Activated CD8-positive, alpha-beta memory T cell treated with anti-CD3 and anti-CD28 coated beads for 36 hours (primary cell): ENCODE measurements at regions not wholly inside any gene's neighbourhood (a gene's known extent, or its start where the extent isn't known, plus 50 kb on each side); places are given as distances from the start of the nearest gene placed in this dataset.

Experiments used
- CTCF ChIA-PET: fragments of 350-600 bp; sonication (Branson Sonifier 250); formaldehyde crosslinking; loops from one replicate; lab custom pipeline; 2021; ENCODE audit warnings: antibody characterized with exemption; lab: Charles Lee
- POLR2A ChIA-PET: fragments of 350-600 bp; sonication (Branson Sonifier 250); formaldehyde crosslinking; loops from one replicate; lab custom pipeline; 2021; ENCODE audit warnings: antibody characterized with exemption; lab: Charles Lee

DNA sequence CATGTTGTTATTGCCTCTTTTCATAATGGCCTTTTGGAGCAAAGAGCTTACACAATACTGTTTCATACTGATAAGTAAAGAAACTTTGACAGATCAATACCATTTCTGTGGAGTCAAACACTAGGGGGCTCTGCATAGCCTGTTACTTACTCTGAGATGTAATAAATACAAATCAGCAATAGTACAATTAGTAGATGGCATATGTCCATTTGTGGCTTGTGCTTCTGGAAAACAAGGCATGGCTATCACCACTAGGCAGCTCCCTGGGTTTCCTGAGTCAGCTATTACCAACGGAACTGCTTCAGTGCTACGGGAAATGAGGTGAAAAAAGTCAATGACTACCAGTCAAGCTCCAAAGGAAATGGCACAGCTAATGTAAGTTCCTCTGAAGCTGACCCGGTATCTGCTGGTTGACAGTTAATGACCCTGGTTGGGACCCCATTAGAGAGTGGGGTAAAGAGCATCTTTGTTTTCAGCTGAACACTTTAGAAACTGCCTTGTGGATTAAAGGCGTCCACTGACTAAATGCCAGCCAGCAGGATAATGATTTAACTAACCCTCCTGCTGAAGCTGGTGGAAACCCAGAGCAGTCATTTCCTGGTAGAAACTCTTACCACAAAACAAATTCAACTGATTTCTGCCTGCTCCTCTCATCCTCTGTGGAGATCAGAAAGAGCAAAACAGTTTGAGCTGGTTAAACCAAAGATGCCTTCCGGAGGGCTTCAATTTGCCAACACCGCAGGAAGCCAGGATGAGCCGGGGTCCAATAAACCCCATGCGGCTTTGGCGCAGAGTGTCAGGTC is 69.0 kb upstream of the FAM169A start:
- CTCF ChIA-PET: interaction anchor here (0.7 to 1.3 kb wide), 7 partner anchors 11 to 144 kb away, joined by 3 to 7 read pairs (median 3); no protein-coding TSS in a partner anchor
- POLR2A ChIA-PET: interaction anchor here (0.6 to 1.0 kb wide), 2 partner anchors 99 to 352 kb away, joined by 3 to 5 read pairs; no protein-coding TSS in a partner anchor

- CTCF ChIA-PET: no interaction called here
- POLR2A ChIA-PET: no interaction called here
Measured at GRCh38 chr5:74927336-74927735, 61.1 kb upstream of the FAM169A start.

- ChIA-PET POLR2A (interaction anchor here (0.6 kb wide), 1 partner anchor 148 kb away, joined by 4 read pairs; no protein-coding TSS in a partner anchor), CTCF (no interaction called here)
Measured at GRCh38 chr5:74919487-74919886, 53.3 kb upstream of the FAM169A start.

- ChIA-PET CTCF (no interaction called here), POLR2A (interaction anchor here (0.6 kb wide), 2 partner anchors 147 to 158 kb away, joined by 3 to 4 read pairs; no protein-coding TSS in a partner anchor)
Measured at GRCh38 chr5:74919041-74919440, 52.9 kb upstream of the FAM169A start.

- CTCF ChIA-PET: no interaction called here
- POLR2A ChIA-PET: no interaction called here
Measured at GRCh38 chr5:74918232-74918669, 52.1 kb upstream of the FAM169A start.

DNA sequence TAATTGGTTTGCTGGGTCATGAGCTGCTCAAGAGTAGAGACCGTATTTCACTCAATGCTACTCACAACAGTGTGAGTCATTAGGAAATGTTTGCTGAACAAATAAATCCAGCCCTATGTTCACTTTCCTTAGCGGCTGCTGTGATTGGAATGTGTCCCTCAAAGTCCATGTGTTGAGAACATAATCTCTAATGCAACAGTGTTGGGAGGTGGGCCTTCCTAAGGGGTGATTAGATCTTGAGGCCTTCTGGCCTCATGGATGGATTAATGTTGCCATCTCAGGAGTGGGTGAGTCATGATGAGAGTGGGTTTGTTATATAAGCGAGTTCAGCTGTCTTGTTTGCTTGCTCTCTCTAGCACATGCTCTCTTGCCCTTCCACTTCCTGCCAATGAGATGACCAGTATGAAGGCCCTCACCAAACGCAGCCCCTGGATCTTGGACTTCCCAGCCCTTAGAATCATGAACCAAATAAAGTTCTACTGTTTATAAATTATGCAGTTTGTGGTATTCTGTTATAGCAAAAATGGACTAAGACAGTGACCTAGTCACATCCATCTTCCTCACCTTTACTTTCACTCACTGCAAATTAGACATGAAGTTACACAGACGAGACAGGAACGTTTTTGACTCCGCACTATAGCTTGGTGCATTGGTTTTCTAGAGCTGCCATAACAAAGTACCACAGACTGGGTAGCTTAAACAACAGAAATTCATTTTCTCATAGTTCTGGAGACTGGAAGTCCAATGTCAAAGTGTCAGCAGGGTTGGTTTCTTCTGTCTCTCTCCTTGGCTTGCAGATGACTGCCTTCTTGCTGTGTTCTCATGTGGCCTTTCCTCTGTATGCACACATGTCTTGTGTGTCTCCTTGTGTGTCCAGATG is 50.9 kb upstream of the FAM169A start:
- ChIA-PET POLR2A (no interaction called here), CTCF (no interaction called here)
